Retinal pigment epithelial cell (primary cell): ENCODE measurements at regions not wholly inside any gene's neighbourhood (a gene's known extent, or its start where the extent isn't known, plus 50 kb on each side); places are given as distances from the start of the nearest gene placed in this dataset.
A peak's percentile ranks its signal among the peaks of the same experiment; 100 is the strongest.

Experiments
- DNase-seq: peaks from one replicate; pipeline ENCODE4 v3.0.0-alpha.2; 2010; ENCODE audit warnings: low read depth
- H3K4me3 ChIP-seq: 2 replicates; pipeline ENCODE4 v1.5.1; 2011; ENCODE audit warnings: mild to moderate bottlenecking, low read length, control low read depth, moderate library complexity
- TF ChIP-seq, protein P1 (sequence below): conservative IDR thresholded peaks from 2 replicates; pipeline ENCODE4 v1.5.1; 2011; ENCODE audit warnings: low read depth, low read length, control low read depth, inconsistent platforms

DNA sequence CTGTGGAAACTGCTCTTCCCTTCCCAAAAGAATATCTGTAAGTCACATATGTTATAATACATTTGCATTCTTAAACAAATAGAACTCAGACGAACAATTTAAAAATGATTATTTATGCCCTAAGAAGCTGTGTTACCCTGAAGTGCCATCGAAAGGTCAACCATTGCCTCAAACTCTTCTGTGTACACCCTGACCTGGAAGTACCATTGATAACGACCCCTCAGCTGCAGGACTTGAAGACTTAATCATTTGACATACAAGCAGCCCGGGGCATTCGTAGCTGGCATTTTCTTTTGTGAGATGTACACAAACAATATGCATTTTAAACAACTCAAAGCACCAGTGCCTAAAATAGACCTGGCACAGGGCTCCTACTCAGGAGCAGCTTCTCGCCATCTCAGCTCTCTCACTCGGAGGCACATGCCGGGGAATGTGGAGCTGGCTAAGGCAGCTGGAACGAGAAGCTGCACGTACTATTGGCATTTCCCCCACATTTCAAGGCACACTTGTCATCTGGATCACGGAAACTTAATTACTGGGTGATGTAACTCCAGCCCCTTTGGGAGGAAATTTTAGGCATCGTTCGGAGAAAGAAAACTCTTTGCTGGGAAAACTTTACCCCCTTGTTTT lies 170.0 kb upstream of the GALNT5 start:
- DNase-seq, result no peak
- TF ChIP-seq, protein P1, sequence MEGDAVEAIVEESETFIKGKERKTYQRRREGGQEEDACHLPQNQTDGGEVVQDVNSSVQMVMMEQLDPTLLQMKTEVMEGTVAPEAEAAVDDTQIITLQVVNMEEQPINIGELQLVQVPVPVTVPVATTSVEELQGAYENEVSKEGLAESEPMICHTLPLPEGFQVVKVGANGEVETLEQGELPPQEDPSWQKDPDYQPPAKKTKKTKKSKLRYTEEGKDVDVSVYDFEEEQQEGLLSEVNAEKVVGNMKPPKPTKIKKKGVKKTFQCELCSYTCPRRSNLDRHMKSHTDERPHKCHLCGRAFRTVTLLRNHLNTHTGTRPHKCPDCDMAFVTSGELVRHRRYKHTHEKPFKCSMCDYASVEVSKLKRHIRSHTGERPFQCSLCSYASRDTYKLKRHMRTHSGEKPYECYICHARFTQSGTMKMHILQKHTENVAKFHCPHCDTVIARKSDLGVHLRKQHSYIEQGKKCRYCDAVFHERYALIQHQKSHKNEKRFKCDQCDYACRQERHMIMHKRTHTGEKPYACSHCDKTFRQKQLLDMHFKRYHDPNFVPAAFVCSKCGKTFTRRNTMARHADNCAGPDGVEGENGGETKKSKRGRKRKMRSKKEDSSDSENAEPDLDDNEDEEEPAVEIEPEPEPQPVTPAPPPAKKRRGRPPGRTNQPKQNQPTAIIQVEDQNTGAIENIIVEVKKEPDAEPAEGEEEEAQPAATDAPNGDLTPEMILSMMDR, result no peak
- no peak overlapping the region for H3K4me3 ChIP-seq

GRCh38 chr2:157093666-157094065 lies 163.8 kb upstream of the GALNT5 start:
- TF ChIP-seq, protein P1, result no peak
- no peak for DNase-seq
- H3K4me3 ChIP-seq, result no peak overlapping the region

- no peak overlapping the region for H3K4me3 ChIP-seq
- DNase-seq, result no peak
- TF ChIP-seq, protein P1, result no peak
Observed at GRCh38 chr2:157105372-157105771, 152.1 kb upstream of the GALNT5 start.

GRCh38 chr2:157106950-157107349 lies 150.6 kb upstream of the GALNT5 start:
- TF ChIP-seq, protein P1, result no peak
- no peak for DNase-seq
- no peak overlapping the region for H3K4me3 ChIP-seq

DNA sequence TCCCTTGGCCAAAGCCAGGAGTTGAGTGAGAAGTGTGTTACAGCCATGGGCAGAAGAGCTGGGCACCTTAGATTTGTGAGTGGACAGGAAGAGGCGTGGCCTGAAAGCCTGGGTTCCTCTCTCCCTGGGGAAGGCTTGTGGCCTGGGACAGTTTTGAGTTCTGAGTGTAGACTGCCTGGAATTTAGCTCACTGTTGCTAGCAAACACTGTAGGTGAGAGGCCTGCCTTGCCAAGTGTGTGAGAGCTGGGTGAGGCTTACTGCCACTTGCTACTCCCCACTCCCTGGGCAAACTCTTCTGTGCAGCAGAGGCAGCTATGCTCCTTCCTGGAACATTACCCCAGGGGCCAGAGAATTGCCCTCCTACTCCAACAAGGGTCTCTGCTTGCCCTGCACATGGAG lies 150.0 kb upstream of the GALNT5 start:
- no peak overlapping the region for H3K4me3 ChIP-seq
- TF ChIP-seq, protein P1, result no peak
- DNase-seq, result no peak

- DNase-seq, result peak; percentile 25
- TF ChIP-seq, protein P1, result no peak
- no peak overlapping the region for H3K4me3 ChIP-seq
Observed at GRCh38 chr2:157107877-157108276, 149.6 kb upstream of the GALNT5 start.

- H3K4me3 ChIP-seq, result no peak overlapping the region
- no peak for DNase-seq
- TF ChIP-seq, protein P1, result no peak
Observed at GRCh38 chr2:157122776-157123175, 134.7 kb upstream of the GALNT5 start.
